ENCODE measurements at regions not wholly inside any gene's neighbourhood (a gene's known extent, or its start where the extent isn't known, plus 50 kb on each side); places are given as distances from the start of the nearest gene placed in this dataset.
A peak's percentile ranks its signal among the peaks of the same experiment; 100 is the strongest.

DNA sequence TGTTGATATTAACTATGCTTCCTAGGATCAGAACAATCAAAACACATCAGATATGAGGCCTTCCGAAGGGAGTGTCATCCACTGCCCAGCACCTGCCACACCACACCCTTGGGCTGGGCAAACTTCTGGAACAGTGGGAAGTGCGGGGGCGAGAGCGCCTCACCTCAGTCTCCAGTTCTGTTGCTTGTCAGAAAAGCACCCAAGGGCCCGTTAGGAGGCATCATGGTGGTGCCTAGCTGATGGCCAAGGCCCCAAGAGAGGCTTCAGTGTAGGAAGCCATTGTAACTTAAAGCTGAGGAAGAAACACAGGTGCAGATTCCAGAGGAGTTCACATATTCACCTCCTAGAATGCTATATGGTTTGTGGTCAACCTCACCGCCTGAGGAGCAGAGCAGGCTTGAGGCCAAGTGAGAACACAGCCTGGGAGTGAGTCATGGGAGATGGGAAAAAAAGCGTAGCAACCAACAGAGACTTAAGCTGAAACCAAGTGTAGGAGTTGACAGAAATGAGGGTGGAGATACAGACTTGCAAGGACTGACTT is 85.1 kb upstream of the ATL2 start:
- H3K4me1 ChIP-seq (ENCODE audit: control insufficient read depth in 2 of 2, insufficient read depth in 1 of 2, low read depth in 1 of 2, low read length in 2 of 2) = no peaks in the 10 kb centered on the region
- H2AFZ ChIP-seq (ENCODE audit: low read length) = no peak overlapping the region
- H3K18ac ChIP-seq (ENCODE audit: low read length) = no peak overlapping the region
- H3K27ac ChIP-seq (replicated peaks; ENCODE audit: low read length) = no peak overlapping the region
- no peak overlapping the region for H2BK12ac ChIP-seq (ENCODE audit: low read length)
- no peak overlapping the region for H4K8ac ChIP-seq (ENCODE audit: low read depth, low read length)
- H3K23ac ChIP-seq (ENCODE audit: low read depth, low read length, poor library complexity) = no peak overlapping the region
- H2BK15ac ChIP-seq (ENCODE audit: low read length) = no peak overlapping the region
- H3K79me1 ChIP-seq (ENCODE audit: low read depth, low read length) = no peaks in the 10 kb centered on the region
- H3K4me3 ChIP-seq (ENCODE audit: low read length in 2 of 2) = no peak overlapping the region
- no peak overlapping the region for H3K4me2 ChIP-seq (ENCODE audit: insufficient read depth, low read length, poor library complexity, severe bottlenecking)
- H3K36me3 ChIP-seq (replicated peaks in 1 of 2; ENCODE audit: control insufficient read depth in 2 of 2, insufficient read depth in 2 of 2, low read length in 2 of 2) = no peaks in the 10 kb centered on the region
- no CpG with 5 or more reads among the region's 7 CpGs for WGBS, 2 donors (ENCODE audit: extremely low coverage in 2 of 2, insufficient read length in 2 of 2, insufficient replicate concordance in 1 of 2)
- H2AK5ac ChIP-seq (ENCODE audit: low read depth, low read length) = no peak overlapping the region
- no peaks in the 10 kb centered on the region for H3K9me3 ChIP-seq (replicated peaks in 1 of 2; ENCODE audit: control insufficient read depth in 2 of 2, insufficient read depth in 1 of 2, low read depth in 1 of 2, low read length in 2 of 2)
- H3K14ac ChIP-seq (ENCODE audit: low read length) = no peak overlapping the region
- no peak overlapping the region for H4K91ac ChIP-seq (ENCODE audit: low read depth, low read length, poor library complexity)
- no peak overlapping the region for H3K9ac ChIP-seq (ENCODE audit: low read depth, low read length, poor library complexity)
- no peak overlapping the region for H2BK5ac ChIP-seq (ENCODE audit: low read length)
- H3K4ac ChIP-seq (ENCODE audit: low read length) = no peak overlapping the region
- DNase-seq (ENCODE audit: low spot score) = no peak
- H2BK120ac ChIP-seq (ENCODE audit: low read depth, low read length) = no peak overlapping the region
- H3K27me3 ChIP-seq (ENCODE audit: control insufficient read depth in 3 of 3, insufficient read depth in 3 of 3, low read depth in 1 of 3, low read length in 3 of 3) = peaks cover 0 to 8% (median 0%) of the 10 kb centered on the region in 3 experiments

DNA sequence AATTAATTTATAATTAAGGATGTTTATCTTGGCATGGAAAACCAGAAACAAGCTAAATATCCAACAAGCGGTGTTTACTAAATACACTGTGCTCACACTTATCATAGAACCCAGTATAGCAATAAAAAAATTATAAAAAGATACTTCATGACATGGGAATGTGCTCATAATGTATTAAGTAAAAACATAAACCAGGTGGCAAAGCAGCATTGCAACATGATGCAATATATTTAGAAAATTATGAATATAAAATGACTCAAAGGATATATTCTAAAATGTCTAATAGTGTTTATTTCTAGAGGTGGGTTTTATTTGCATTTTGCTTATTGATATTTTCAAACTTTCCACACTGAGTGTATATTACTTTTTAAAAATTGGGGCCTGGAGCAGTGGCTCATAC is 84.4 kb upstream of the ATL2 start:
- H3K79me1 ChIP-seq (ENCODE audit: low read depth, low read length) = no peaks in the 10 kb centered on the region
- no peak for DNase-seq (ENCODE audit: low spot score)
- no peak overlapping the region for H2BK120ac ChIP-seq (ENCODE audit: low read depth, low read length)
- no peak overlapping the region for H2BK5ac ChIP-seq (ENCODE audit: low read length)
- H2AFZ ChIP-seq (ENCODE audit: low read length) = no peak overlapping the region
- no peak overlapping the region for H3K23ac ChIP-seq (ENCODE audit: low read depth, low read length, poor library complexity)
- H3K4me3 ChIP-seq (ENCODE audit: low read length in 2 of 2) = no peak overlapping the region
- H3K14ac ChIP-seq (ENCODE audit: low read length) = no peak overlapping the region
- no peak overlapping the region for H4K91ac ChIP-seq (ENCODE audit: low read depth, low read length, poor library complexity)
- H3K9me3 ChIP-seq (replicated peaks in 1 of 2; ENCODE audit: control insufficient read depth in 2 of 2, insufficient read depth in 1 of 2, low read depth in 1 of 2, low read length in 2 of 2) = no peaks in the 10 kb centered on the region
- H3K27me3 ChIP-seq (ENCODE audit: control insufficient read depth in 3 of 3, insufficient read depth in 3 of 3, low read depth in 1 of 3, low read length in 3 of 3) = peaks cover 0 to 3% (median 0%) of the 10 kb centered on the region in 3 experiments
- no peak overlapping the region for H4K8ac ChIP-seq (ENCODE audit: low read depth, low read length)
- H2BK15ac ChIP-seq (ENCODE audit: low read length) = no peak overlapping the region
- H3K36me3 ChIP-seq (replicated peaks in 1 of 2; ENCODE audit: control insufficient read depth in 2 of 2, insufficient read depth in 2 of 2, low read length in 2 of 2) = no peaks in the 10 kb centered on the region
- H3K18ac ChIP-seq (ENCODE audit: low read length) = no peak overlapping the region
- H3K27ac ChIP-seq (replicated peaks; ENCODE audit: low read length) = no peak overlapping the region
- H3K4me1 ChIP-seq (ENCODE audit: control insufficient read depth in 2 of 2, insufficient read depth in 1 of 2, low read depth in 1 of 2, low read length in 2 of 2) = no peaks in the 10 kb centered on the region
- H3K4me2 ChIP-seq (ENCODE audit: insufficient read depth, low read length, poor library complexity, severe bottlenecking) = no peak overlapping the region
- H2BK12ac ChIP-seq (ENCODE audit: low read length) = no peak overlapping the region
- H2AK5ac ChIP-seq (ENCODE audit: low read depth, low read length) = no peak overlapping the region
- H3K9ac ChIP-seq (ENCODE audit: low read depth, low read length, poor library complexity) = no peak overlapping the region
- no CpG with 5 or more reads among the region's 1 CpG for WGBS, 2 donors (ENCODE audit: extremely low coverage in 2 of 2, insufficient read length in 2 of 2, insufficient replicate concordance in 1 of 2)
- no peak overlapping the region for H3K4ac ChIP-seq (ENCODE audit: low read length)

DNA sequence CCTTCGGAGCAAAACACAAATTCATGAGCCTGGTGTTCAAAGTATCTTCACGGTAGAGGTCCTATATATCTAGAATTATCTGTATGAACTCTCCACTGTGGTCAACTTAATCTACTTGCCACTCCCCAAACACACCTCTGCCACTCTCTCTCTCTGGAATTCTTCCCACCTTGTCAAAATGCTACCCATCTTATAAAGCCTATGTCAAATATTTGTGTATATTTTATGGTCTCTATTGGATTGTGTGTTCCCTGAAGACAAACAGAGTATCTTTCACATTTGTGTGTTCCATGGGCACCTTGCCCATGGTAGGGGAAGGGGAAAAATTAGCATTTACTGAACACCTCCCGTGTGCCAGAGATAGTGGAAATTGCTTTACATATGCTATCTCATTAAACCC is 83.2 kb upstream of the ATL2 start:
- no peak overlapping the region for H4K91ac ChIP-seq (ENCODE audit: low read depth, low read length, poor library complexity)
- no peak overlapping the region for H3K4me2 ChIP-seq (ENCODE audit: insufficient read depth, low read length, poor library complexity, severe bottlenecking)
- H2BK5ac ChIP-seq (ENCODE audit: low read length) = no peak overlapping the region
- H2BK12ac ChIP-seq (ENCODE audit: low read length) = no peak overlapping the region
- H3K36me3 ChIP-seq (replicated peaks in 1 of 2; ENCODE audit: control insufficient read depth in 2 of 2, insufficient read depth in 2 of 2, low read length in 2 of 2) = no peaks in the 10 kb centered on the region
- no peaks in the 10 kb centered on the region for H3K4me1 ChIP-seq (ENCODE audit: control insufficient read depth in 2 of 2, insufficient read depth in 1 of 2, low read depth in 1 of 2, low read length in 2 of 2)
- H3K4ac ChIP-seq (ENCODE audit: low read length) = no peak overlapping the region
- no peak overlapping the region for H3K4me3 ChIP-seq (ENCODE audit: low read length in 2 of 2)
- no peaks in the 10 kb centered on the region for H3K79me1 ChIP-seq (ENCODE audit: low read depth, low read length)
- no peak overlapping the region for H2BK15ac ChIP-seq (ENCODE audit: low read length)
- no peaks in the 10 kb centered on the region for H3K9me3 ChIP-seq (replicated peaks in 1 of 2; ENCODE audit: control insufficient read depth in 2 of 2, insufficient read depth in 1 of 2, low read depth in 1 of 2, low read length in 2 of 2)
- DNase-seq (ENCODE audit: low spot score) = no peak
- H3K23ac ChIP-seq (ENCODE audit: low read depth, low read length, poor library complexity) = no peak overlapping the region
- peaks cover 0 to 8% (median 0%) of the 10 kb centered on the region in 3 experiments for H3K27me3 ChIP-seq (ENCODE audit: control insufficient read depth in 3 of 3, insufficient read depth in 3 of 3, low read depth in 1 of 3, low read length in 3 of 3)
- no peak overlapping the region for H2AK5ac ChIP-seq (ENCODE audit: low read depth, low read length)
- no peak overlapping the region for H3K27ac ChIP-seq (replicated peaks; ENCODE audit: low read length)
- no peak overlapping the region for H4K8ac ChIP-seq (ENCODE audit: low read depth, low read length)
- no CpG with 5 or more reads among the region's 3 CpGs for WGBS, 2 donors (ENCODE audit: extremely low coverage in 2 of 2, insufficient read length in 2 of 2, insufficient replicate concordance in 1 of 2)
- H3K9ac ChIP-seq (ENCODE audit: low read depth, low read length, poor library complexity) = no peak overlapping the region
- H2BK120ac ChIP-seq (ENCODE audit: low read depth, low read length) = no peak overlapping the region
- H2AFZ ChIP-seq (ENCODE audit: low read length) = no peak overlapping the region
- H3K14ac ChIP-seq (ENCODE audit: low read length) = no peak overlapping the region
- H3K18ac ChIP-seq (ENCODE audit: low read length) = no peak overlapping the region

DNA sequence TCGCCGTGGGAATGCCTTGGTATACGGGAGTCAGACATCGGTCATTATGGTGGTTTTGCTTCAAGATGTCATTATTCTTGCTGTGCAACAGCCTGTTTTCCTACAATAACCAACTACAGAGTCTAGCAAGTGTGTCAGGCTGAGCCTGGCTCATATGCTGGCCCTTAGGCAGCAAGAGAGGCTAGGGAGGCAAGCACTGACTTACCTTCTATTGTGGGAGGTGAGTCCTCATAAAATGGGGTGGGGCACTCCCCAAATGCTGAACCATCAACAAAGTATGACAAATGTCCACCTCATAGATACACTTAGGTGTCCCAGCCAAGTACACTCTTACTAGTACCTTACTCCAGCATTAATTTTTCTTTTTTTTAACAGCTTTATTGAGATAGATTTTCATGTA is 77.0 kb upstream of the ATL2 start:
- Histone ChIP-seq H4K8ac (ENCODE audit: low read depth, low read length) (no peak overlapping the region), H3K18ac (ENCODE audit: low read length) (no peak overlapping the region), H3K36me3 (replicated peaks in 1 of 2; ENCODE audit: control insufficient read depth in 2 of 2, insufficient read depth in 2 of 2, low read length in 2 of 2) (no peaks in the 10 kb centered on the region), H2AK5ac (ENCODE audit: low read depth, low read length) (no peak overlapping the region), H4K91ac (ENCODE audit: low read depth, low read length, poor library complexity) (no peak overlapping the region), H3K79me1 (ENCODE audit: low read depth, low read length) (no peaks in the 10 kb centered on the region), H3K14ac (ENCODE audit: low read length) (no peak overlapping the region), H3K9ac (ENCODE audit: low read depth, low read length, poor library complexity) (peak overlapping the region; percentile 71), H3K23ac (ENCODE audit: low read depth, low read length, poor library complexity) (no peak overlapping the region), H3K27ac (replicated peaks; ENCODE audit: low read length) (no peak overlapping the region), H3K4me1 (ENCODE audit: control insufficient read depth in 2 of 2, insufficient read depth in 1 of 2, low read depth in 1 of 2, low read length in 2 of 2) (peaks cover 0 to 2% of the 10 kb centered on the region in 2 donors), H3K9me3 (replicated peaks in 1 of 2; ENCODE audit: control insufficient read depth in 2 of 2, insufficient read depth in 1 of 2, low read depth in 1 of 2, low read length in 2 of 2) (no peaks in the 10 kb centered on the region), H3K4me3 (ENCODE audit: low read length in 2 of 2) (no peak overlapping the region), H2BK120ac (ENCODE audit: low read depth, low read length) (no peak overlapping the region), H3K4ac (ENCODE audit: low read length) (no peak overlapping the region), H2BK12ac (ENCODE audit: low read length) (no peak overlapping the region), H2AFZ (ENCODE audit: low read length) (no peak overlapping the region), H3K4me2 (ENCODE audit: insufficient read depth, low read length, poor library complexity, severe bottlenecking) (no peak overlapping the region), H3K27me3 (ENCODE audit: control insufficient read depth in 3 of 3, insufficient read depth in 3 of 3, low read depth in 1 of 3, low read length in 3 of 3) (peaks cover 0 to 7% (median 0%) of the 10 kb centered on the region in 3 experiments), H2BK5ac (ENCODE audit: low read length) (no peak overlapping the region), H2BK15ac (ENCODE audit: low read length) (no peak overlapping the region)
- WGBS, 2 donors (ENCODE audit: extremely low coverage in 2 of 2, insufficient read length in 2 of 2, insufficient replicate concordance in 1 of 2) = no CpG with 5 or more reads among the region's 4 CpGs
- DNase-seq (ENCODE audit: low spot score) = no peak
